ENCODE measurements at regions not wholly inside any gene's neighbourhood (a gene's known extent, or its start where the extent isn't known, plus 50 kb on each side); places are given as distances from the start of the nearest gene placed in this dataset.
"Not testable (repeated sequence)": the region's sequence is repeated elsewhere in the genome, so short reads cannot be mapped to it uniquely, and the experiment has no call there.

DNA sequence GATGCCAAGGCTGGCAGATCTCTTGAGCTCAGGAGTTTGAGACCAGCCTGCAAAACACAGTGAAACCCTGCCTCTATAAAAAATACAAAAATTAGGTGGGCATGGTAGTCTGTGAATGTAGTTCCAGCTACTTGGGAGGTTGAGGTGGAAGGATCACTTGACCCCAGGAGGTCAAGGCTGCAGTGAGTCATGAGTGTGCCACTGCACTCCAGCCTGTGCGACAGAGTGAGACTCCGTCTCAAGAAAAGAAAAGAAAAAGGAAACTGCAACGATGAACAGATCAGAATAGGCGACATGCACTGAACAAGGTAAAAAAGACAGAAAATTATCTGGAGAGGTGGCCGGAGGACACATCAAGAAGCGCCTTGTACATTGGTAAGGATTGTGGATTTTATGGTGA is 273.7 kb upstream of the AMIGO2 start:
- DNase-seq (ENCODE audit: low read depth in 4 of 4, low spot score in 2 of 4): no peak

DNA sequence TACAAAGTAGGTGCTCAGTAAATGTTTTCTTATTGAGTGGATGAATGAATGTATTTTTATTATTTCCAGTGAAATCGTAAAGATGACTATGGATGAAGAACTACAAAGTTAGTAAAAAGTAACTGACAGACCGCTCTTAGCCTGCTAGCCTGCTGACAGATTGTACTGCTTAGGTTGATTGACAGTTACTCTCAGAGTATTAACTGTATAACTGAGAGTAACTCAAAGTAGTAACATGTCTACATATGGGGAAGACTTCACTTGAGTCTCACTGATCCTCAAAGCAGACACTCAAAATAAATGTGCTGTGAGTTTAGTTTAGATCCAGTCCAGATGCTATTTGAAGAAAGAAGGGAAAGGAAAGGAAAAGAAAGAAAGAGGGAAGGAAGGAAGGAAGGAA is 272.3 kb upstream of the AMIGO2 start:
- no peak for DNase-seq (ENCODE audit: low read depth in 4 of 4, low spot score in 2 of 4)

DNA sequence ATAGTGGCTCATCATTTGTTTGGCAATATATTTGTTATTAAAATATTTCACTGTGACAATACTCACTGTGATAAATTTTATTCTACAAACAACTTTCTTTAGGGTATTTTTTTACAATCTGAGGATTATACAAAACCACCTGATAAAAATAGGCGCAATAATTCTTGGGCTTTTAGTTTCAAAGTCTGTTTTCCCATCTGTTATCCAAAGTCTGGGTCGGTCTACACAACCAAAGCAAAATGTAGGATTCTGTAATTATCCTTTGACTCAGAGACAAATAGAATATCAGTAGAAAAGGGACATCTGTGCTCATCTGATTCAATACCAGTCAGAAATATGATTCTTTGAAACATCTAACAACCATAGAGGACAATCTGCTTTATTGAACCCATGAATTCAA is 271.8 kb upstream of the AMIGO2 start:
- no peak for DNase-seq (ENCODE audit: low read depth in 4 of 4, low spot score in 2 of 4)

DNA sequence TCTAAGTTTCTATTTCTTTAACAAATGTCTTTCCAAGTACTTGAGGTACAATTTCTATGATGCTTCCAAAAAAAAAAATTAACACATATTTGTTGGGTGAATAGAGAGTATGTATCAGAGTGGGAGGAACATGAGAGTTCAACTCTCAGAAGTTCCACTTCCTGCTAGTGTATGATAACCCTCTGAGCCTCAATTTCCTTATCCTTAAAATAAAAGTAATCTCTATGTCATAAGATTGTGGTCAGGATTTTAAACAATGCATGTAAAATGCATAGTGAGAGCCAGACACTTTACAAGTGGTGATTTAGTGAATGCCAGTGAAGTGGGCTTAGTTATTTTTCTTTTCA is 270.3 kb upstream of the AMIGO2 start:
- no peak for DNase-seq (ENCODE audit: low read depth in 4 of 4, low spot score in 2 of 4)

DNA sequence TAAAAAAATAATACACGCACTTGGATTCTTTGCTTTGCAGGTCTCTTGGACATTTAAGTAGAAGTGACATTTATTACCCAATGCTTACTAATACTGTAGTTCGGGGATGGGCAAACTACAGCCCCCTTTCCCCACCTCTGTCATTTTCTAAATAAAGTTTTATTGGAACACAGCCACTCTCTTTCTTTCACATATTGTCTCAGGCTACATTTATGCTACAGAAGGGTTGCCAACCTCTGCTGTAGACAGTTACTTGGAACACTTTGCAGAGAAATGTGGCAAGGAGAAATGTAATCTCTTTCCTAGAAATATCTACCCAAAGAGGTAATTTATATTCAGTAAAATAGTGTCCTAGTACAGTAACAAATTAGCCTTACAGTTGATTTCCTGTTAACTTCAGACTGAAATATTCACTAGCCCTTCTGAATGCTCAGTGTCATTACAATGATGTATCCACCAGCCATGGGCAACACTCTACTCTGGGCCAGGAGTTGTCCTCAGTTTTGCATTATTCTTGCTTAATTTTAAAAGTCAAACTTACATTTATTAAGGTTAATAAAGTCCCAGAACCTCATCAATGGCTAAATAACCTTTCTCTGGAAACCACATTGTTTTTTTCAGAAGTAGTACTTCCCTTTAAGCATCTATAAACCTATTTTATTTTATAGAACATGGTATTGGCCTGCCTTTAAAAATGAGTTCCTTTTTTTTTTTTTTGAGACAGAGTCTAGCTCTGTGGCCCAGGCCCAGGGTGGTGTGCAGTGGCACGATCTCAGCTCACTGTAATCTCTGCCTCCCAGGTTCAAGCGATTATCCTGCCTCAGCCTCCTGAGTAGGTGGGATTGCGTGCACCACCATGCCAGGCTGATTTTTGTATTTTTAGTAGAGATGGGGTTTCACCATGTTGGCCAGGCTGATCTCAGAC is 269.6 kb upstream of the AMIGO2 start:
- no peak for DNase-seq (ENCODE audit: low read depth in 4 of 4, low spot score in 2 of 4)

DNA sequence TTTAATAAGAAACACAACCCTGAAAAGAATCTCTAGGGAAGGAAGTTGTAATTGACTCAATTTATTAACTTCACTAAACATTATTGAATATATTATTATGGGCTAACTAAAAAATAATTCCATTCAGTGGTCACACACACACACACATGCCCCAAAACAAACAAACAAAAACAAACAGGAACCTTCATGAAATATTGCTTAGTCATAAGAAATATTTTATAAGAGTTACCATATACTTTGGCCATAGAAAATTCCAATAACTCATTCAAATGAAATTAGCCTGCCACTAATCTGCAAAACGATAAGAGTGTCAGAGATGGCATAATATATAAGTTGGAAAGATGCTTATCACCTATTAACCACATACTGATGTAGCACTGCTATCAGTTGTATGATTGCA is 268.4 kb upstream of the AMIGO2 start:
- DNase-seq (ENCODE audit: low read depth in 4 of 4, low spot score in 2 of 4): no peak

DNA sequence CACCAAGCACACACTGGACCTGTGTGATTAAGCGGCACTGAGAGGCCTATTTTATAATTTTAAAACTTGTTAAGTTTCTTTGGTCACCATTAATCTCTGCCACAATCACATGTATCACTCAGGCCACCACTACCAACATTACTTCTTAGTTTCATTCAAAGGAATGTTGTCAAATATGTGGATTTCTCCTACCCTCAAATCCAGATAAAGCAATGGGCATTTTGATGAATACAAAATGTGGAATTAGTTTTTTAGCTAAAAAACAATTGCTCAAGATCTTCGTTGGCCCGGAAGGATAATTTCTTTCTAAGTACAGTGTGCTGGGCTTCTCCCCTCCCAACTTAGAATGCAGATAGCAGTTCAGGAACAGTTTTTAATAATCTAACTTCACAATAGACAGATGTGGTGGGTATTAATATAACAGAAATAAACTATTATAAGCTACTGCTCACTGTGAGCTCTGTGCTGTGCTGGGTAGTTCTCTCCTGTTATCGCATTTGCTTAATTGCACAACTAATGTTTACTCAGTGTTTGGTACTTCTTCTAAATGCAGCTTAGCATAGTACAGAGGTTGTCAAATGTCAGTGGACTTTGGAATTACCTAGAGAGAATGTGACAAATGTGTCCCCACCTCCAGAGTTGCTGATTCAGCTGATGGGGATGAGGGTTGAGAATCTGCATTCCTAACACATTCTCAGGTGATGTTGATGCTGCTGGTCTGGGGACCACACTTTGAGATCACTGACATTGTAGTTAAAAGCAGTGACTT is 266.7 kb upstream of the AMIGO2 start:
- no peak for DNase-seq (ENCODE audit: low read depth in 4 of 4, low spot score in 2 of 4)

DNA sequence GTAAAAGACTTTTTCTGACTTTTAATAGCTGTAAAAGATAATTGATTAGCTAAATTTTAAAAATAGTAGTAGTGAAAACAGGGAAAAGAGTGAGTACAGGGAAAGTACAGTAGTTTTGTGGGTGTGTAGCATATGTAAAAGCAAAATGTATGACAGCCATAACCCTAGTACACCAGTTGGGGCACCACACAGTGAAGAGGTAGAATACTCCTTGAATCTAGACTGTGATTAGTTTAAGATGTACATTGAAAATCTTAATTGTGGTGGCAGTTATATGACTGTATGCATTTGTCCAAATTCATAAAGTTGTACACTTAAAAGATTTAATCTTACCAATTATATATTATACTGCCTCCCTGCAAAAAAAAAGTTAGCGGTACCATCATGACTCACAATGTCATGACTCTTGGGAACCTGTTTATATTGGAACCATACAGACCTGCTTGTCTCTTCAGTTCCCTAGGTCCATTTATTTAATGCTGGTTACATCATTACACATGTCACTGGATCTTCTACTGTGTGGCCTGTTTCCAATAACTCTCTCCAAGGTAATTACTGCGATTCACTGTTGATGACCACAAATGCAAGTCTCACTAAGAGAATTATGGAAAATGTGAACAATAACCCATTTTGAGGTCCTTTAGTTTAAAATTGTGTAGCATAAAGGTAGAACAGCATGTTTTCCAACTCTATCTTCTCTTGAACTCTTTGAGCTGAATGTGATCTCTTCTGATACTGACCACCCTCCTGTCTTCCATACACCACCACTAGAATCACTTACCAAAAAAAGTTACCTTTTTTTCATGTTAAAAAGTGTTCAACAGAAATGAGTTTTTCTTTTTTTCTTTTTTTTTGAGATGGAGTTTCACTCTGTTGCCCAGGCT is 264.2 kb upstream of the AMIGO2 start:
- no peak for DNase-seq (ENCODE audit: low read depth in 4 of 4, low spot score in 2 of 4)

DNA sequence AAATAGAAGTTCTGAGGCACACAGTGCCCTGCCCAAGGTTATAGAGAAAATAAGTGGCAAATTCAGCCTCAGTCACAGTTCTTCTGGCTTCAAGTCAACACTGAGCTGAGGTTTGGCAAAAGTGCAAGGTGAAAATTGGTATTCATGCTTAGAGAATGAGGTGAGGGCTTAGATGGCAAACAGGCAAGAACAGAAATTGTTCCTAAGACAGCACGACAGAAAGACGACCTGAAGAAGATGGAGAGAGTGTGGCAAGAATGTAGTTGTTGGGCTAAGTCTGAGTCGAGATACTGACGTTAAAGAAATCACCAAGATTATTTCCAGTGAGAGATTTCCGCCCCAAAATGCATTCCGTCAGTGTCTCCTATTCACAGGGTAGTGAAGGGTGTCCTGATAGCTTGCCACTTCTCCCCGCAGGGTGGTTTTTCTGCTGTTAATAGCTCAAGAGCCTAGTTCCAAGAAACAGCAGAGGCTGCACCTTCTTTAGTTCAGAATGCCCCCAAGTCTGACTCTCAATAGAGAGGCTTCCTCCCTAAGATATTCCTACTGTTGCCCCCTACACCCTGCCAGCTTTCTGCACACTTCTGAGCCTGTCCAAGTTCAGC is 260.8 kb upstream of the AMIGO2 start:
- no peak for DNase-seq (ENCODE audit: low read depth in 4 of 4, low spot score in 2 of 4)

DNA sequence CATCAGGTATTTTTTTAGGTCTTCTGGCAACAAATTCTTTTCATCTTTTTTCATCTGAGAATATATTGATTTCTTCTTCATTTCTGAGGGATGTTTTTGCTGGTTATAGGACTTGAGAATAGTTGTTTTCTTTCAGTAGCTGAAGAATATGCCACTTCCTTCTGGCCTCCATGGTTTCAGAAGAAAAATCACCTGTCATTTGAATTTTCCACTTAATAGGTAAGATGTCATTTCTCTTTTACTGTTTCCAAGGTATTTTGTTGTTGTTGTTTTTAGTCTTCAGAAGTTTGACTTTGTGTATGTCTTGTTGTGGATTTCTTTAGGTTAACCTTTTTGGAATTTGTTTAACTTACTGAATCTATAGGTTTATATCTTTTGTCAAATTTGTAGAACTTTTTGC is 257.8 kb upstream of the AMIGO2 start:
- no peak for DNase-seq (ENCODE audit: low read depth in 4 of 4, low spot score in 2 of 4)

DNA sequence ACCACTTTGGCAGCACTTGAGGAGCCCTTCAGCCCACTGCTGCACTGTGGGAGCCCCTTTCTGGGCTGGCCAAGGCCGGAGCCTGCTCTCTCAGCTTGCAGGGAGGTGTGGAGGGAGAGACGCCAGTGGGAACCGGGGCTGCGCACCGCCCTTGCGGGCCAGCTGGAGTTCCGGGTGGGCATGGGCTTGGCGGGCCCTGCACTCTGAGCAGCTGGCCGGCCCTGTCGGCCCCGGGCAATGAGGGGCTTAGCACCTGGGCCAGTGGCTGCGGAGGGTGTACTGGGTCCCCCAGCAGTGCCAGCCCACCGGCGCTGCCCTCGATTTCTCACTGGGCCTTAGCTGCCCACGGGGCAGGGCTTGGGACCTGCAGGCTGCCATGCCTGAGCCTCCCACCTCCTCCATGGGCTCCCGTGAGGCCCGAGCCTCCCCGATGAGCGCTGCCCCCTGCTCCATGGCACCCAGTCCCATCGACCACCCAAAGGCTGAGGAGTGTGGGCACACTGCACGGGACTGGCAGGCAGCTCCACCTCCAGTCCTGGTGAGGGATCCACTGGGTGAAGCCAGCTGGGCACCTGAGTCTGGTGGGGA is 253.6 kb upstream of the AMIGO2 start:
- not testable (repeated sequence) for DNase-seq (ENCODE audit: low read depth in 4 of 4, low spot score in 2 of 4)

DNA sequence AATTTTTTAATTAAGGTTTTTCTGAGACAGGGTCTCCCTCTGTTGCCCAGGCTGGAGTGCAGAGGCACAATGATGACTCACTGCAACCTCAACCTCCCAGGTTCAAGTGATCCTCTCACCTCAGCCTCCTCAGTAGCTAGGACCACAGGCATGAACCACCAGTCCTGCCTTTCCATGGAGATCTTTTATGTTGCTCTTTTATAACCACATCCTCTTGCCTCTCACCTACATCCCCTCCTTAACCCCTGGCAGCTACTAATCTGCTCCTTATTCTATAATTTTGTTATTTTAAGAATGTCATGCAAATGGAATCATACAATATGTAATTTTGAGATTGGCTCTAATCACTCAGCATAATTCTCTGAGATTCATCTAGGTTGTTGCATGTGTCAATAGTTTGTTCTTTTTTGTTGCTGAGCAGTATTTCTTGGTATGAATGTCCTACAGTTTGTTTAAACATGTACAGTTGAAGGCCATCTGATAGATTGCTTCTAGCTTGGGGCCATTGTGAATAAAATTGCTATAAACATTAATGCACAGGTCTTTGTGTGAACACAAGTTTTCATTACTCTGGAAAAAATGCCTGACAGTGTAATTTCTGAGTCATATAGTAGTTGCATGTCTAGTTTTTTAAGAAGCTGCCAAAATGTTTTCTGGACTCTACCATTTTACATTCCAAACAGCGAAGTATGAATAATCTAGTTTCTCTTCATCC is 249.2 kb upstream of the AMIGO2 start:
- no peak for DNase-seq (ENCODE audit: low read depth in 4 of 4, low spot score in 2 of 4)

DNA sequence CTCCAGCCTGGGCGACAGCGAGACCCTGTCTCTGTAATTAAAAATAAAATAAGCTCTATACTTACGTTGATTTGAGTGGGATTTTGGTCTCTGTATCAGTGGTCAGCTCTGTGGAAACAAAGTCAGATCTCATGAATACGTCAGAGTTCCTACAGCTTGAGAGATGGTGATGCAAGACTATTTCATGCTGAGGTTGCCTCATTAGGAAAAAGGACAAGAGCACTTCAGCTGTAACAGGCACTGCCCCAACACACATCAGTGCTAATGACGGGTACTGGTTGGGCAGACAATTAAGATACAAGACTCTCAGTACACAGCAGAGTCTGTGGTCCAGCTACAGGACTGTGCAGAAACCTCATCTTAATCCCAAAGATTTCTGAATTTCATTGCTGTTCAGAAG is 246.4 kb upstream of the AMIGO2 start:
- no peak for DNase-seq (ENCODE audit: low read depth in 4 of 4, low spot score in 2 of 4)

DNA sequence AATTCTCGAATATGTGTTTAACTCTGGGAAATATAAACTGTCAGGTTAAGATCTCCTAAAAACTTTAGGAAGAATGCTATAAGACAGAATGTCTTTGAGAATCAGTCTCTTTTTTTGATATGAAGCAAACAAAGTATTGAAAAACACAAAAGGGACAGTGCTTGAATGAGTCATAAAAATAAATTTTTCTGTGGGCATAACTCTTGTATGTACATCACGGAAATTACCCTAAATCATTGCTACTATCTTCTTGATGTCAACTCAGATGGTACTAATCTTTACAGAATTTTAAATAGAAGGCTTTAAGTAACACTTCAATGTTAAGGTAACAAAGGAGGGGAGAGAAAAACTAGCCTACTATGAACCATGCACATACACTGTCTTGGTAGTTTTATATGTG is 244.0 kb upstream of the AMIGO2 start:
- no peak for DNase-seq (ENCODE audit: low read depth in 4 of 4, low spot score in 2 of 4)

DNA sequence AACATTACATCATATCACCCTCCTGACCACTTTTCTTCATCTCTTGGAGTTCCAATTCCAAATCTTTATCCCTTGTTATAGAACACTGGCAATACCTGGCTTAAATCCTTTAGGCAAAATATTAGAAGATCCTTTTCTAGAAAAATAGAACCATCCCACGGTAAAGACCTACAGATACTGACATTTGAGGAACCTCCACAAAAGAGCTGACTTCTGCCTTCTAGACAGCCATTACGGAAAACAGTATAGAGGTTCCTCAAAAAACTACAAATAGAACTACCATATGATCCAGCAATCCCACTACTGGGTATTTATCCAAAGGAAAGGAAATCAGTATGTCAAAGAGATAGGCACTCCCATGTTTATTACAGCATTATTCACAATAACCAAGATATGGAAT is 241.7 kb upstream of the AMIGO2 start:
- no peak for DNase-seq (ENCODE audit: low read depth in 4 of 4, low spot score in 2 of 4)

DNA sequence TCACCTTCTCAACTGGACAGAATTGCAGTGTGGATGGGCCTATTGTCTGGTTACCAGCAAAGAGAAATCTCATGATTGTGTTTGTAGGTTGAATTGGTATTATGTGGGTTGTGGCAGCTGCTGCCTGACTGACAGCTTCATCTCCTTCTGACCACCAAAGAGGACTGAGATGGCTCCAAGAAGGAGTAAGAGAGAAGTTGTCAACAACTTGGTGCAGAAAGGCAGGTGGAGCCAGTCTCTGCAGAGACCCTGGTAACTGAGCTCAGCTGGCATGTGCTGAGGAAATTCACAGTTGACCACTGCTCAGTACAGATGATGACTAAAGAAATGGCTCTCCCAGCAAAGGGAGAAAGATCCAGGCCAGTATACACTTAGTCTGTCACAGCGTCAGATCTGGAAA is 240.0 kb upstream of the AMIGO2 start:
- no peak for DNase-seq (ENCODE audit: low read depth in 4 of 4, low spot score in 2 of 4)

DNA sequence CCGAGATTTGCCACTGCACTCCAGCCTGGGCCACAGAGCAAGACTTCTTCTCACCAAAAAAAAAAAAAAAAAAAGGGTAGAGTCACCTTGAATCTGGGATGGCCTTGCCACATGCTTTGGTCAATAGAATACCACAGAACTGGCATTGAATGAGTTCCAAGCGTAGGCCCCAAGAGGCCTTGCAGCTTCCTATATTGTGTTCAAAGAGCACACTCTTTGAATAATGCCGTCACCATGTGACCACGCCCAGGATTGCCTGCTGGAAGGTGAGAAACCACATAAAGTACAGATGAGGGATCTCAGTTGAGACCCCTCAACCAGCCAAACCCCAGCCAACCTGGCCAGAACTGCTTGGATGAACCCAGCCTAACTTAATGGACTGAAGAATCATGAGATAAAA is 239.2 kb upstream of the AMIGO2 start:
- DNase-seq (ENCODE audit: low read depth in 4 of 4, low spot score in 2 of 4): no peak

DNA sequence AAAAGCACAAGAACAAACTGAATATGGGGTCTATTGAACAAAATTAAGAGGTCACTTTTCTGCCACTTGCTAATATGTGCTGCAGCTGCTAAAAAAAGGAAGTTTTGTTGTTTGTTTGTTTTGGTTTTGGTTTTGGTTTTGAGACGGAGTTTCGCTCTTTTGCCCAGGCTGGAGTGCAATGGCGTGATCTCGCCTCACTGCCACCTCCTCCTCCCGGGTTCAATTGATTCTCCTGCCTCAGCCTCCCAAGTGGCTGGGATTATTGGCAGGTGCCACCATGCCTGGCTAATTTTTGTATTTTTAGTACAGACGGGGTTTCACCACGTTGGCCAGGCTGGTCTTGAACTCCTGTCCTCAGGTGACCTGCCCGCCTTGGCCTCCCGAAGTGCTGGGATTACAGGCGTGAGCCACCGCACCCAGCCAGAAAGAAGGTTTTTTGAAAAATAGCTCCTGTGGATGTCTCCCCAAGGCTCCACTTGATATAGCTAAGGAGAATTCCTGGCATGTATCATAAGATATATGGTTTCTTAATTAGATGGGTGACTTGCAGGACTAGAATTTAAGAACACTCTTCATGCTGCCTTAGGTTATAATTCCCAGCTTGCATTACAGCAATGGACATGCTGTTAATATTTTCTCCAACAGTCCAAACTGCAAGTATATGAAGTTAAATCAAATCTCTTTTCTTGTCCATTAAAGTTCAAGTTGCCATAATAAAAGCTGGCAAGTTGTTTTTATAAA is 237.6 kb upstream of the AMIGO2 start:
- DNase-seq (ENCODE audit: low read depth in 4 of 4, low spot score in 2 of 4): no peak

DNA sequence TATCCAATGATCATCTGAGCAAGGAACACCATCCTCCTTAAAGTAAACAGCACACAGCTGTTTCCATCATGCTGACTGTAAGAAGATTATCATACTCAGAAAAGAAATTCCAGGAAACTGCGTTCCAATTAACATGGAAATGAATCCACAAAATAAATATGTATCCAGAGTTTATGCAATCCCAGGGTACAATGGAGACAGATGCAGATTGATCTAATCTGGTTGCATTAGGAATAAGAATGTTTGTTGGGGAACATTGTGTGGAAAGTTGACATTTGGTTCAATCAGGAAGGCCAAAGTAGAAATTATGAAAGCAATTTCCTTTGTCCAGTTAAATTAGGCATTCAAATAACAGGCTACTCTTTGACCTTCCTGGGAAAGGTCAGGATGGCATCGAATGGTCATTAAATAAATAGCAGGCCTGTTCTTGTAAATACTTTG is 236.9 kb upstream of the AMIGO2 start:
- no peak for DNase-seq (ENCODE audit: low read depth in 4 of 4, low spot score in 2 of 4)
